Stomach (tissue), 8 donors: ENCODE measurements at regions not wholly inside any gene's neighbourhood (a gene's known extent, or its start where the extent isn't known, plus 50 kb on each side); places are given as distances from the start of the nearest gene placed in this dataset.

Experiments used
- DNase-seq, 2 donors: peaks; one replicate each; pipeline versions ENCODE4 v3.0.0 to v3.0.0-alpha.2; 2013 to 2019
- H3K27ac ChIP-seq, 5 donors: fragments of 200-600 bp in 4 of 5; sonication (generic) in 4 of 5; one replicate each; pipeline ENCODE4 v1.5.1; 2013 to 2019; ENCODE audit warnings: mild to moderate bottlenecking in 1 of 5, moderate library complexity in 1 of 5
- H3K27me3 ChIP-seq, 3 donors: fragments of 200-600 bp; sonication (generic); one replicate each; pipeline ENCODE4 v1.5.1; 2017 to 2019; ENCODE audit warnings: mixed run types in 1 of 3
- H3K36me3 ChIP-seq, 4 donors: fragments of 200-600 bp; sonication (generic); 1 replicate in 3 of 4; 2 replicates in 1 of 4; pipeline ENCODE4 v1.5.1; 2016 to 2019
- H3K4me1 ChIP-seq, 4 donors: fragments of 200-600 bp; sonication (generic); one replicate each; pipeline ENCODE4 v1.5.1; 2016 to 2019
- H3K4me3 ChIP-seq, 4 donors: fragments of 200-600 bp; sonication (generic) in 3 of 4; one replicate each; pipeline ENCODE4 v1.5.1; 2016 to 2019; ENCODE audit warnings: mild to moderate bottlenecking in 1 of 4
- H3K9me3 ChIP-seq, 4 donors: fragments of 200-600 bp; sonication (generic); one replicate each; pipeline ENCODE4 v1.5.1; 2016 to 2019
- CTCF ChIP-seq, 7 experiments: fragments of 450-650 bp in 4 of 7; fragments of 200-600 bp in 3 of 7; sonication (generic) in 3 of 7; IDR thresholded peaks; one replicate each; pipeline ENCODE4 v1.5.1; 2016 to 2019; ENCODE audit warnings: antibody characterized with exemption in 7 of 7, control low read depth in 2 of 7, mild to moderate bottlenecking in 1 of 7
- EP300 ChIP-seq: sonication (generic); formaldehyde crosslinking; IDR thresholded peaks from one replicate; pipeline ENCODE4 v1.6.1; 2017; ENCODE audit warnings: antibody characterized with exemption
- POLR2A ChIP-seq, 4 donors: fragments of 450-650 bp; IDR thresholded peaks; one replicate each; pipeline ENCODE4 v1.6.1; 2016; ENCODE audit warnings: antibody characterized with exemption in 4 of 4, control low read depth in 2 of 4, mild to moderate bottlenecking in 1 of 4, moderate library complexity in 1 of 4
- POLR2AphosphoS5 ChIP-seq, 3 donors: sonication (generic); formaldehyde crosslinking; IDR thresholded peaks; one replicate each; pipeline ENCODE4 v1.6.1; 2016; ENCODE audit warnings: antibody characterized with exemption in 3 of 3
- WGBS, 5 donors: extraction: QIAGEN DNeasy Blood & Tissue Kit in 3 of 5; methylation state at CpG; one replicate each; pipeline versions ENCODE4 v1.1.5 to v1.1.7; 2013 to 2018; 5-methylcytosine and 5-hydroxymethylcytosine counted together
- intact Hi-C: fragments of 100-400 bp; cut with DNase I; formaldehyde crosslinking; loops from one replicate; pipeline ENCODE4 v1.15.1; 2023; ENCODE audit warnings: low total_unique reads
- donor health status: healthy with polysubstance abuse.
- donor health status: Bipolar disorder and iron deficiency.
- donor health status: healthy.

- TF ChIP-seq POLR2AphosphoS5 (IDR thresholded peaks at IDR 0.05) (no peak), CTCF (IDR thresholded peaks at IDR 0.05) (no peak), EP300 (no peak), POLR2A (IDR thresholded peaks at IDR 0.05) (no peak)
Observed at GRCh38 chr3:72309661-72310418, 524.9 kb upstream of the PROK2 start.

GRCh38 chr3:72308641-72309040, 523.7 kb upstream of the PROK2 start:
- TF ChIP-seq POLR2AphosphoS5 (IDR thresholded peaks at IDR 0.05) = no peak
- TF ChIP-seq CTCF (IDR thresholded peaks at IDR 0.05) = no peak
- no peak for TF ChIP-seq POLR2A (IDR thresholded peaks at IDR 0.05)
- TF ChIP-seq EP300 = no peak
- Histone ChIP-seq H3K9me3 (no peaks in the 10 kb centered on the region), H3K4me3 (no peak overlapping the region), H3K4me1 (peaks cover 0 to 19% (median 13%) of the 10 kb centered on the region in 4 donors), H3K27ac (no peak overlapping the region), H3K36me3 (no peaks in the 10 kb centered on the region), H3K27me3 (no peaks in the 10 kb centered on the region)
- no peak for DNase-seq
- 85 to 98% (median 93%) methylated on average over 2 of the region's 2 CpGs for WGBS, 5 donors
- intact Hi-C loops = no loop called here

More at GRCh38 chr3:72309661-72310418, 524.9 kb upstream of the PROK2 start:
- Histone ChIP-seq H3K9me3 (no peaks in the 10 kb centered on the region), H3K36me3 (no peaks in the 10 kb centered on the region), H3K27ac (peak overlapping the region in 3 of 5 donors; percentile 27 to 44 (median 35)), H3K4me3 (no peak overlapping the region), H3K4me1 (peaks cover 0 to 19% (median 13%) of the 10 kb centered on the region in 4 donors), H3K27me3 (no peaks in the 10 kb centered on the region)
- WGBS, 5 donors = 74 to 83% (median 79%) methylated on average over 11 of the region's 11 CpGs
- intact Hi-C loops = no loop called here
- DNase-seq = no peak

GRCh38 chr3:72307438-72308115, 522.6 kb upstream of the PROK2 start:
- Histone ChIP-seq H3K9me3 (no peaks in the 10 kb centered on the region), H3K4me3 (no peak overlapping the region), H3K4me1 (peaks cover 0 to 19% (median 13%) of the 10 kb centered on the region in 4 donors), H3K36me3 (no peaks in the 10 kb centered on the region), H3K27me3 (no peaks in the 10 kb centered on the region), H3K27ac (no peak overlapping the region)
- DNase-seq = no peak
- WGBS, 5 donors = 79 to 87% (median 87%) methylated on average over 7 of the region's 7 CpGs
- no peak for TF ChIP-seq CTCF (IDR thresholded peaks at IDR 0.05)
- no peak for TF ChIP-seq POLR2A (IDR thresholded peaks at IDR 0.05)
- no peak for TF ChIP-seq EP300
- TF ChIP-seq POLR2AphosphoS5 (IDR thresholded peaks at IDR 0.05) = no peak
- intact Hi-C loops = no loop called here

GRCh38 chr3:72306800-72307341, 521.9 kb upstream of the PROK2 start:
- Histone ChIP-seq H3K27me3 (no peaks in the 10 kb centered on the region), H3K27ac (no peak overlapping the region), H3K9me3 (no peaks in the 10 kb centered on the region), H3K4me3 (no peak overlapping the region), H3K4me1 (peaks cover 0 to 19% (median 13%) of the 10 kb centered on the region in 4 donors), H3K36me3 (no peaks in the 10 kb centered on the region)
- peak in 1 of 2 donors; percentile 79 for DNase-seq
- no peak for TF ChIP-seq POLR2A (IDR thresholded peaks at IDR 0.05)
- no peak for TF ChIP-seq EP300
- TF ChIP-seq POLR2AphosphoS5 (IDR thresholded peaks at IDR 0.05) = no peak
- TF ChIP-seq CTCF (IDR thresholded peaks at IDR 0.05) = no peak
- 60 to 76% (median 69%) methylated on average over 7 to 9 of the region's 9 CpGs for WGBS, 5 donors
- intact Hi-C loops = no loop called here
